ENCODE measurements at regions not wholly inside any gene's neighbourhood (a gene's known extent, or its start where the extent isn't known, plus 50 kb on each side); places are given as distances from the start of the nearest gene placed in this dataset.

- H3K4me3 ChIP-seq (ENCODE audit: low read depth, low read length): no peak overlapping the region
- TF ChIP-seq CTCF (IDR thresholded peaks at IDR 0.05; ENCODE audit: low read depth, low read length, missing control alignments): no peak
- DNase-seq (ENCODE audit: low read depth): no peak
These were observed 414.1 kb upstream of the ESRRG start for GRCh38 chr1:217137210-217137881.

GRCh38 chr1:217136895-217137205 is 413.6 kb upstream of the ESRRG start:
- H3K4me3 ChIP-seq (ENCODE audit: low read depth, low read length): no peak overlapping the region
- no peak for TF ChIP-seq CTCF (IDR thresholded peaks at IDR 0.05; ENCODE audit: low read depth, low read length, missing control alignments)
- no peak for DNase-seq (ENCODE audit: low read depth)

GRCh38 chr1:217135987-217136894 is 413.0 kb upstream of the ESRRG start:
- no peak for DNase-seq (ENCODE audit: low read depth)
- H3K4me3 ChIP-seq (ENCODE audit: low read depth, low read length): no peak overlapping the region
- TF ChIP-seq CTCF (IDR thresholded peaks at IDR 0.05; ENCODE audit: low read depth, low read length, missing control alignments): no peak

GRCh38 chr1:217135569-217135915 is 412.3 kb upstream of the ESRRG start:
- no peak for DNase-seq (ENCODE audit: low read depth)
- no peak for TF ChIP-seq CTCF (IDR thresholded peaks at IDR 0.05; ENCODE audit: low read depth, low read length, missing control alignments)
- H3K4me3 ChIP-seq (ENCODE audit: low read depth, low read length): no peak overlapping the region

- DNase-seq (ENCODE audit: low read depth): no peak
- H3K4me3 ChIP-seq (ENCODE audit: low read depth, low read length): no peak overlapping the region
- TF ChIP-seq CTCF (IDR thresholded peaks at IDR 0.05; ENCODE audit: low read depth, low read length, missing control alignments): no peak
These were observed 411.8 kb upstream of the ESRRG start for GRCh38 chr1:217134857-217135568.

GRCh38 chr1:217133958-217134856 is 411.0 kb upstream of the ESRRG start:
- no peak for DNase-seq (ENCODE audit: low read depth)
- no peak overlapping the region for H3K4me3 ChIP-seq (ENCODE audit: low read depth, low read length)
- TF ChIP-seq CTCF (IDR thresholded peaks at IDR 0.05; ENCODE audit: low read depth, low read length, missing control alignments): no peak

All from GM12864 (cell line).